Adrenal gland (tissue), 9 donors: ENCODE measurements at regions not wholly inside any gene's neighbourhood (a gene's known extent, or its start where the extent isn't known, plus 50 kb on each side); places are given as distances from the start of the nearest gene placed in this dataset.

ENCODE experiments used
- DNase-seq, 7 donors: peaks; one replicate each; pipeline ENCODE4 v3.0.0-alpha.2; 2019 to 2020
- H3K27ac ChIP-seq, 5 donors: fragments of 200-600 bp; sonication (generic) in 4 of 5; 1 replicate in 3 of 5; 2 replicates in 2 of 5; pipeline versions ENCODE4 v1.5.1 to v1.8.0; 2016 to 2020; ENCODE audit warnings: mild to moderate bottlenecking in 1 of 5
- H3K27me3 ChIP-seq: fragments of 200-600 bp; 2 replicates; pipeline ENCODE4 v1.8.0; 2021
- H3K36me3 ChIP-seq, 2 donors: fragments of 200-600 bp; replicated peaks in 1 of 2; 1 replicate in 1 of 2; 2 replicates in 1 of 2; pipeline versions ENCODE4 v1.5.1 to v1.8.0; 2018 to 2022
- H3K4me1 ChIP-seq, 2 donors: fragments of 200-600 bp; replicated peaks in 1 of 2; 1 replicate in 1 of 2; 2 replicates in 1 of 2; pipeline versions ENCODE4 v1.5.1 to v1.8.0; 2018 to 2021
- H3K4me3 ChIP-seq, 4 donors: fragments of 200-600 bp; sonication (generic) in 3 of 4; one replicate each; pipeline ENCODE4 v1.5.1; 2016 to 2018
- H3K9me3 ChIP-seq, 3 donors: fragments of 200-600 bp; sonication (generic) in 1 of 3; replicated peaks in 1 of 3; 1 replicate in 2 of 3; 2 replicates in 1 of 3; pipeline versions ENCODE4 v1.5.1 to v1.8.0; 2016 to 2021
- CTCF ChIP-seq, 6 experiments: fragments of 450-650 bp in 4 of 6; fragments of 200-600 bp in 2 of 6; sonication (generic) in 1 of 6; IDR thresholded peaks; 1 replicate in 5 of 6; 2 replicates in 1 of 6; pipeline versions ENCODE4 v1.5.1 to v1.8.0; 2016 to 2021; ENCODE audit warnings: antibody characterized with exemption in 6 of 6, mild to moderate bottlenecking in 2 of 6, moderate library complexity in 1 of 6
- POLR2A ChIP-seq, 2 donors: fragments of 450-650 bp; IDR thresholded peaks; one replicate each; pipeline ENCODE4 v1.6.1; 2017; ENCODE audit warnings: antibody characterized with exemption in 2 of 2, mild to moderate bottlenecking in 2 of 2, moderate library complexity in 1 of 2
- WGBS, 4 donors: extraction: QIAGEN DNeasy Blood & Tissue Kit in 2 of 4; methylation state at CpG; one replicate each; pipeline versions ENCODE4 v1.1.5 to v1.1.7; 2013 to 2017; 5-methylcytosine and 5-hydroxymethylcytosine counted together
- intact Hi-C, 2 donors: fragments of 100-400 bp; cut with DNase I; formaldehyde crosslinking; loops; one replicate each; pipeline versions ENCODE4 v1.14.1 to v1.15.0; 2022 to 2023
- donor health status: healthy with polysubstance abuse.
- donor health status: Bipolar disorder and iron deficiency.
- donor health status: DM: yes; HTN: yes; CAD: no.
- donor health status: DM: no; HTN: no; CAD: no.
- donor health status: DM: no; HTN: no; CAD: no.

DNA sequence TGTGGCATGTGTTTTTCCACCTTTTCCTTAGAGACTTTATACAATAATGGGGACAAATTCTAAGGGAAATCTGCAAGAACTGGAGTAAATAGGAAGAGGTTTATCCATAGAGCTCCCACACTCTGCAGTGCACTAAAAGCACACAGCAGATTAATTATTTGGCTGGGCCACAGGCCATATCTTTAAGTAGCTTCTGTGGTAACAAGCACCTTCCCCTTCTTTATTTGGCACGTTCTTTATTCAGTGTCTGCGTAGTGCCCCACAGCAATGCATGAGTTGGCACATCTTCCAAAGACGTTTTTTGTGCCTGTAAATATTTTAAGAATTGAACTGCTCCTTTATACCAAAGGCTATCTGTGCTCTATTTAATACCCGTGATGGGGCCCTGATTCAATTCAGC, 104.9 kb upstream of the MBL2 start:
- no peaks in the 10 kb centered on the region for H3K27me3 ChIP-seq
- H3K9me3 ChIP-seq, result no peaks in the 10 kb centered on the region
- DNase-seq, result no peak
- no peaks in the 10 kb centered on the region for H3K36me3 ChIP-seq
- no peak overlapping the region for H3K27ac ChIP-seq
- H3K4me3 ChIP-seq, result no peak overlapping the region
- 58 to 80% (median 63%) methylated on average over 4 of the region's 4 CpGs for WGBS, 4 donors
- H3K4me1 ChIP-seq, result no peaks in the 10 kb centered on the region
- intact Hi-C loops, result no loop called here
- TF ChIP-seq POLR2A (IDR thresholded peaks at IDR 0.05) (no peak), CTCF (IDR thresholded peaks at IDR 0.05) (no peak)

GRCh38 chr10:52875336-52875735, 102.8 kb upstream of the MBL2 start:
- no peak for DNase-seq
- intact Hi-C loops, result no loop called here
- no peak overlapping the region for H3K4me3 ChIP-seq
- no peaks in the 10 kb centered on the region for H3K4me1 ChIP-seq
- no peaks in the 10 kb centered on the region for H3K27me3 ChIP-seq
- H3K36me3 ChIP-seq, result no peaks in the 10 kb centered on the region
- H3K27ac ChIP-seq, result no peak overlapping the region
- TF ChIP-seq CTCF (IDR thresholded peaks at IDR 0.05) (no peak), POLR2A (IDR thresholded peaks at IDR 0.05) (no peak)
- H3K9me3 ChIP-seq, result no peaks in the 10 kb centered on the region
- 67 to 76% (median 74%) methylated on average over 2 of the region's 2 CpGs for WGBS, 4 donors

DNA sequence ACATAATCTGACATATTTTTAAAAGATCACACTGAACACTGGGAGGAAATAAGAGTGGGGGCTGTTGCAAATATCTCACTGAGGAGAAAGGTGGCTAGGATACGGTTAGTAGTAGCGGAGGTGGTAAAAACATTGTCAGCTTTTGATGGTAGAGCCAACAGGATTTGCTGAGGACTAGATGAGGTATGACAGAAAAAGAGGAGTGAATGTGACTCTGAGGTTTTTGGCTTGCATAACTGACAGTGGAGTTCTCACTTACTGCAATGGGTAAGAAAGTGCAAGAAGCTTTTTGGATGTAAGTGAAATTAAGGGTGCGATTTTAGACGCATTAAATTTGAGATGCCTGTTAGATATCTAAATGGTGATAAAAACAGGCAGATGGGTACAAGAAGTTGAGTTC, 102.0 kb upstream of the MBL2 start:
- no peaks in the 10 kb centered on the region for H3K9me3 ChIP-seq
- H3K4me3 ChIP-seq, result no peak overlapping the region
- H3K27ac ChIP-seq, result no peak overlapping the region
- 67 to 96% (median 85%) methylated on average over 4 of the region's 4 CpGs for WGBS, 4 donors
- H3K27me3 ChIP-seq, result no peaks in the 10 kb centered on the region
- no peak for DNase-seq
- intact Hi-C loops, result no loop called here
- TF ChIP-seq CTCF (IDR thresholded peaks at IDR 0.05) (no peak), POLR2A (IDR thresholded peaks at IDR 0.05) (no peak)
- H3K36me3 ChIP-seq, result no peaks in the 10 kb centered on the region
- no peaks in the 10 kb centered on the region for H3K4me1 ChIP-seq

DNA sequence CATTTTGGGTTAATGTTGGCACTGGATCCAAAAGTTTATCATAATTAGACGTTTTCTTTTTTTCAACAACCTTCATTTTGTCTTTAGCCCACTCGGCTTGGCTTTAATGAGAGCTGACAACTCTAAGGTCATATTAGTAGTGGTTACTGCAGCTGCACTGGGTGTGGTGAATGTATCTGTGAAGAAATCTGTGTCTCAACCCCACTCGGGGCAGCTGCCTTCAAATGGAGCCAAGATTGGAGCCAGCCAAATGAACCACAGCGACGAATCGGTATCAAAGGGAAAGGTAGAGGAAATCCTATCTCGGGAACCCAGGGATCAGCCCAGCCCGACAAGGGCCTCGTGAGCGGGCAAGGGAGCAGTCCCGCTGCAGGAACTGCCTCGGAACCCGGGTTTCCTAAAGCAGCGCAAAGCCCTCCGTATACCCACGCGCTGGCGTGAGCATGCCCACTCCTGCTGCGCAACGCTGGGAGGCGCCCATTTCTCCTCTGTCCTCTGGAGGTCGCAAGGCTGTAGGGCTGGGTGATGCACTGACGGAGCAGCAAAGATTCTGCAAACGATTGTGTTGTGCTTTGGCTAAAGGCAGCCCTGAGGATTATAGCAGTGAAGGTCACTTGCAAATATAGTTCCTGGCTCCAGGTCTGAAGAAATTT, 98.7 kb upstream of the MBL2 start:
- DNase-seq, result no peak
- intact Hi-C loops, result no loop called here
- 63 to 77% (median 74%) methylated on average over 9 to 24 of the region's 24 CpGs for WGBS, 4 donors
- Histone ChIP-seq H3K4me1 (no peaks in the 10 kb centered on the region), H3K36me3 (no peaks in the 10 kb centered on the region), H3K4me3 (no peak overlapping the region), H3K27me3 (no peaks in the 10 kb centered on the region), H3K27ac (no peak overlapping the region), H3K9me3 (no peaks in the 10 kb centered on the region)
- TF ChIP-seq CTCF (IDR thresholded peaks at IDR 0.05) (no peak), POLR2A (IDR thresholded peaks at IDR 0.05) (no peak)
